HG02970 (cell line): ENCODE measurements at regions not wholly inside any gene's neighbourhood (a gene's known extent, or its start where the extent isn't known, plus 50 kb on each side); places are given as distances from the start of the nearest gene placed in this dataset.
"Not testable (repeated sequence)": the region's sequence is repeated elsewhere in the genome, so short reads cannot be mapped to it uniquely, and the experiment has no call there.

Experiments
- ATAC-seq: cut with Tn5 transposase; IDR thresholded peaks from one replicate; pipeline ENCODE4 v1.9.1; 2021; ENCODE audit warnings: mild to moderate bottlenecking, moderate library complexity, moderate number of reproducible peaks; ENCODE audit not compliant: unreplicated experiment, low FRiP score

GRCh38 chr16:87033541-87034300 lies 283.5 kb downstream of the C16orf95 start:
- no peak for ATAC-seq

GRCh38 chr16:87034317-87034716 lies 282.9 kb downstream of the C16orf95 start:
- ATAC-seq = no peak

GRCh38 chr16:87035053-87035452 lies 282.1 kb downstream of the C16orf95 start:
- no peak for ATAC-seq

- ATAC-seq = no peak
Observed at GRCh38 chr16:87037012-87037411, 280.2 kb downstream of the C16orf95 start.

GRCh38 chr16:87038528-87038927 lies 278.7 kb downstream of the C16orf95 start:
- ATAC-seq = not testable (repeated sequence)

- no peak for ATAC-seq
Observed at GRCh38 chr16:87040169-87041117, 276.7 kb downstream of the C16orf95 start.

GRCh38 chr16:87041286-87041685 lies 275.9 kb downstream of the C16orf95 start:
- ATAC-seq = no peak

- no peak for ATAC-seq
Observed at GRCh38 chr16:87042551-87043230, 274.5 kb downstream of the C16orf95 start.

- ATAC-seq = no peak
Observed at GRCh38 chr16:87043231-87044031, 273.8 kb downstream of the C16orf95 start.

- no peak for ATAC-seq
Observed at GRCh38 chr16:87044032-87044382, 273.2 kb downstream of the C16orf95 start.

GRCh38 chr16:87044829-87045228 lies 272.4 kb downstream of the C16orf95 start:
- no peak for ATAC-seq

GRCh38 chr16:87045466-87046216 lies 271.6 kb downstream of the C16orf95 start:
- ATAC-seq = no peak

- no peak for ATAC-seq
Observed at GRCh38 chr16:87046235-87046634, 271.0 kb downstream of the C16orf95 start.

- no peak for ATAC-seq
Observed at GRCh38 chr16:87047221-87048037, 269.8 kb downstream of the C16orf95 start.

- ATAC-seq = no peak
Observed at GRCh38 chr16:87048038-87048729, 269.0 kb downstream of the C16orf95 start.

- ATAC-seq = no peak
Observed at GRCh38 chr16:87048730-87049115, 268.5 kb downstream of the C16orf95 start.

- not testable (repeated sequence) for ATAC-seq
Observed at GRCh38 chr16:87049216-87049615, 268.0 kb downstream of the C16orf95 start.

GRCh38 chr16:87050142-87050541 lies 267.1 kb downstream of the C16orf95 start:
- ATAC-seq = no peak
